Endothelial cell of umbilical vein (primary cell): ENCODE measurements at regions not wholly inside any gene's neighbourhood (a gene's known extent, or its start where the extent isn't known, plus 50 kb on each side); places are given as distances from the start of the nearest gene placed in this dataset.

Experiments used
- CTCF ChIP-seq, 2 donors: IDR thresholded peaks; 1 replicate in 1 of 2; 2 replicates in 1 of 2; pipeline ENCODE4 v1.5.1; 2011; ENCODE audit warnings: low read length in 2 of 2, mild to moderate bottlenecking in 2 of 2, moderate library complexity in 2 of 2, control low read depth in 1 of 2, inconsistent platforms in 1 of 2, low read depth in 1 of 2; ENCODE audit not compliant: insufficient read depth in 1 of 2; ENCODE audit errors: extremely low read depth in 1 of 2
- EZH2 ChIP-seq: IDR thresholded peaks from 2 replicates; pipeline ENCODE4 v1.6.1; 2012; ENCODE audit warnings: borderline replicate concordance, low read depth, mild to moderate bottlenecking, moderate library complexity, low read length, inconsistent platforms; ENCODE audit not compliant: severe bottlenecking
- POLR2A ChIP-seq: IDR thresholded peaks from 2 replicates; pipeline ENCODE4 v1.6.1; 2012; ENCODE audit warnings: low read depth, mild to moderate bottlenecking, control low read depth, low read length

GRCh38 chr9:16265688-16266087 lies 604.8 kb downstream of the BNC2 start:
- TF ChIP-seq POLR2A (no peak), CTCF (IDR thresholded peaks at IDR 0.05; ENCODE audit: extremely low read depth in 1 of 2, insufficient read depth in 1 of 2, low read depth in 1 of 2, low read length in 2 of 2) (no peak), EZH2 (no peak)
